Mesendoderm (in vitro differentiated cells): ENCODE measurements at regions not wholly inside any gene's neighbourhood (a gene's known extent, or its start where the extent isn't known, plus 50 kb on each side); places are given as distances from the start of the nearest gene placed in this dataset.

Source experiments
- DNase-seq: peaks from one replicate; pipeline ENCODE4 v3.0.0; 2013
- H2AK5ac ChIP-seq: 2 replicates; pipeline ENCODE4 v1.6.1; 2013; ENCODE audit warnings: low read length, inconsistent platforms
- H2BK120ac ChIP-seq: 2 replicates; pipeline ENCODE4 v1.6.1; 2013; ENCODE audit warnings: low read depth, mild to moderate bottlenecking, low read length, moderate library complexity, mixed read lengths
- H2BK15ac ChIP-seq: replicated peaks from 2 replicates; pipeline ENCODE4 v1.6.1; 2013; ENCODE audit warnings: low read depth, mild to moderate bottlenecking, moderate library complexity
- H2BK5ac ChIP-seq: 2 replicates; pipeline ENCODE4 v1.6.1; 2013; ENCODE audit warnings: low read length, inconsistent platforms
- H3K18ac ChIP-seq: 2 replicates; pipeline ENCODE4 v1.6.1; 2013; ENCODE audit warnings: mild to moderate bottlenecking, low read length, mixed read lengths
- H3K23ac ChIP-seq: one replicate; pipeline ENCODE4 v1.6.1; 2013; ENCODE audit warnings: low read length
- H3K27ac ChIP-seq: 2 replicates; pipeline ENCODE4 v1.5.1; 2013; ENCODE audit warnings: low read depth, mild to moderate bottlenecking, inconsistent platforms, low read length, moderate library complexity
- H3K27me3 ChIP-seq: 2 replicates; pipeline ENCODE4 v1.6.1; 2013; ENCODE audit warnings: low read length, control low read depth, mild to moderate bottlenecking, inconsistent platforms; ENCODE audit not compliant: insufficient read depth, poor library complexity
- H3K36me3 ChIP-seq: 2 replicates; pipeline ENCODE4 v1.6.1; 2013; ENCODE audit warnings: low read length, inconsistent platforms; ENCODE audit not compliant: control insufficient read depth, insufficient read depth
- H3K4ac ChIP-seq: one replicate; pipeline ENCODE4 v1.6.1; 2013; ENCODE audit warnings: low read depth, mild to moderate bottlenecking, low read length, moderate library complexity
- H3K4me1 ChIP-seq: 2 replicates; pipeline ENCODE4 v1.6.1; 2013; ENCODE audit warnings: low read depth, low read length, inconsistent platforms; ENCODE audit not compliant: control insufficient read depth
- H3K4me2 ChIP-seq: 2 replicates; pipeline ENCODE4 v1.6.1; 2013; ENCODE audit warnings: low read length
- H3K4me3 ChIP-seq: 2 replicates; pipeline ENCODE4 v1.5.1; 2013; ENCODE audit warnings: mild to moderate bottlenecking, low read length
- H3K56ac ChIP-seq: one replicate; pipeline ENCODE4 v1.6.1; 2013; ENCODE audit warnings: low read length
- H3K79me1 ChIP-seq: 2 replicates; pipeline ENCODE4 v1.6.1; 2013; ENCODE audit warnings: low read length, inconsistent platforms
- H3K79me2 ChIP-seq: 2 replicates; pipeline ENCODE4 v1.6.1; 2013; ENCODE audit warnings: mild to moderate bottlenecking, low read length; ENCODE audit not compliant: control insufficient read depth, insufficient read depth
- H3K9ac ChIP-seq: 2 replicates; pipeline ENCODE4 v1.6.1; 2013; ENCODE audit warnings: low read length, inconsistent platforms
- H4K5ac ChIP-seq: one replicate; pipeline ENCODE4 v1.6.1; 2013; ENCODE audit warnings: low read length
- H4K8ac ChIP-seq: one replicate; pipeline ENCODE4 v1.6.1; 2013; ENCODE audit warnings: low read depth, mild to moderate bottlenecking, control low read depth, low read length, moderate library complexity
- WGBS: extraction: QIAGEN DNeasy Blood & Tissue Kit; methylation state at CpG from one replicate; pipeline ENCODE4 v1.1.7; 2013; ENCODE audit warnings: low lambda C conversion rate, missing lambda C conversion rate; ENCODE audit not compliant: insufficient coverage; ENCODE audit errors: extremely low coverage; 5-methylcytosine and 5-hydroxymethylcytosine counted together

GRCh38 chr6:4355241-4355640 lies 219.9 kb upstream of the ECI2 start:
- no peaks in the 10 kb centered on the region for H3K36me3 ChIP-seq
- H3K4ac ChIP-seq = no peak overlapping the region
- H3K27me3 ChIP-seq = no peaks in the 10 kb centered on the region
- no peak overlapping the region for H2BK5ac ChIP-seq
- no peaks in the 10 kb centered on the region for H3K4me1 ChIP-seq
- no peaks in the 10 kb centered on the region for H3K79me2 ChIP-seq
- WGBS = no CpG with 5 or more reads among the region's 5 CpGs
- H4K5ac ChIP-seq = no peak overlapping the region
- no peak overlapping the region for H3K4me3 ChIP-seq
- DNase-seq = peak; percentile 46
- no peak overlapping the region for H2BK15ac ChIP-seq
- no peak overlapping the region for H3K9ac ChIP-seq
- no peak overlapping the region for H3K27ac ChIP-seq
- H4K8ac ChIP-seq = no peak overlapping the region
- no peak overlapping the region for H2AK5ac ChIP-seq
- H3K23ac ChIP-seq = no peak overlapping the region
- no peak overlapping the region for H3K56ac ChIP-seq
- H3K79me1 ChIP-seq = no peaks in the 10 kb centered on the region
- no peak overlapping the region for H3K4me2 ChIP-seq
- H2BK120ac ChIP-seq = no peak overlapping the region
- no peak overlapping the region for H3K18ac ChIP-seq

- Histone ChIP-seq H3K36me3 (no peaks in the 10 kb centered on the region), H4K8ac (no peak overlapping the region), H3K4me3 (no peak overlapping the region), H2BK15ac (no peak overlapping the region), H3K4me2 (no peak overlapping the region), H3K27ac (no peak overlapping the region), H3K4me1 (no peaks in the 10 kb centered on the region), H2BK5ac (no peak overlapping the region), H3K18ac (no peak overlapping the region), H3K9ac (no peak overlapping the region), H3K23ac (no peak overlapping the region), H2BK120ac (no peak overlapping the region), H3K56ac (no peak overlapping the region), H3K27me3 (no peaks in the 10 kb centered on the region), H3K79me2 (no peaks in the 10 kb centered on the region), H4K5ac (no peak overlapping the region), H3K79me1 (no peaks in the 10 kb centered on the region), H3K4ac (no peak overlapping the region), H2AK5ac (no peak overlapping the region)
- no CpG with 5 or more reads among the region's 7 CpGs for WGBS
- DNase-seq = peak; percentile 8
Measured at GRCh38 chr6:4354181-4354580, 218.8 kb upstream of the ECI2 start.

GRCh38 chr6:4352731-4353130 lies 217.4 kb upstream of the ECI2 start:
- Histone ChIP-seq H4K5ac (no peak overlapping the region), H2BK15ac (no peak overlapping the region), H3K9ac (no peak overlapping the region), H3K56ac (no peak overlapping the region), H4K8ac (no peak overlapping the region), H2BK5ac (no peak overlapping the region), H3K79me2 (no peaks in the 10 kb centered on the region), H2AK5ac (no peak overlapping the region), H3K4me3 (no peak overlapping the region), H3K4me2 (no peak overlapping the region), H3K27ac (no peak overlapping the region), H3K4ac (no peak overlapping the region), H2BK120ac (no peak overlapping the region), H3K23ac (no peak overlapping the region), H3K4me1 (no peaks in the 10 kb centered on the region), H3K18ac (no peak overlapping the region), H3K36me3 (no peaks in the 10 kb centered on the region), H3K79me1 (no peaks in the 10 kb centered on the region), H3K27me3 (no peaks in the 10 kb centered on the region)
- WGBS = no CpG with 5 or more reads among the region's 6 CpGs
- no peak for DNase-seq

- H2BK5ac ChIP-seq = no peak overlapping the region
- no peak overlapping the region for H2AK5ac ChIP-seq
- no peak overlapping the region for H3K18ac ChIP-seq
- H3K23ac ChIP-seq = no peak overlapping the region
- H3K56ac ChIP-seq = no peak overlapping the region
- no peak overlapping the region for H2BK15ac ChIP-seq
- no peak overlapping the region for H4K5ac ChIP-seq
- H3K4ac ChIP-seq = no peak overlapping the region
- H3K4me3 ChIP-seq = no peak overlapping the region
- no peak overlapping the region for H2BK120ac ChIP-seq
- no peaks in the 10 kb centered on the region for H3K36me3 ChIP-seq
- no peak overlapping the region for H4K8ac ChIP-seq
- no CpG with 5 or more reads among the region's 5 CpGs for WGBS
- H3K4me2 ChIP-seq = no peak overlapping the region
- no peak overlapping the region for H3K27ac ChIP-seq
- H3K79me1 ChIP-seq = no peaks in the 10 kb centered on the region
- no peaks in the 10 kb centered on the region for H3K79me2 ChIP-seq
- DNase-seq = no peak
- H3K4me1 ChIP-seq = no peaks in the 10 kb centered on the region
- H3K9ac ChIP-seq = no peak overlapping the region
- no peaks in the 10 kb centered on the region for H3K27me3 ChIP-seq
Measured at GRCh38 chr6:4352322-4352669, 216.9 kb upstream of the ECI2 start.

- Histone ChIP-seq H2BK15ac (no peak overlapping the region), H3K9ac (no peak overlapping the region), H3K18ac (no peak overlapping the region), H2BK120ac (no peak overlapping the region), H3K4me1 (no peaks in the 10 kb centered on the region), H3K4me2 (no peak overlapping the region), H3K79me1 (no peaks in the 10 kb centered on the region), H2AK5ac (no peak overlapping the region), H3K79me2 (no peaks in the 10 kb centered on the region), H4K5ac (no peak overlapping the region), H4K8ac (no peak overlapping the region), H3K4me3 (no peak overlapping the region), H3K27ac (no peak overlapping the region), H3K4ac (no peak overlapping the region), H2BK5ac (no peak overlapping the region), H3K36me3 (no peaks in the 10 kb centered on the region), H3K23ac (no peak overlapping the region), H3K27me3 (no peaks in the 10 kb centered on the region), H3K56ac (no peak overlapping the region)
- WGBS = no CpG with 5 or more reads among the region's 21 CpGs
- peak; percentile 74 for DNase-seq
Measured at GRCh38 chr6:4351520-4352321, 216.3 kb upstream of the ECI2 start.
